DMS114 treated with DMSO at 0.1 percent for 48 hours (cell line): ENCODE measurements at regions not wholly inside any gene's neighbourhood (a gene's known extent, or its start where the extent isn't known, plus 50 kb on each side); places are given as distances from the start of the nearest gene placed in this dataset.

Source experiments
- DNase-seq: peaks from one replicate; lab custom pipeline; 2025; ENCODE audit not compliant: unreplicated experiment; lab: John Stamatoyannopoulos, UW

- DNase-seq = no peak
Observed at GRCh38 chr5:8606231-8606630, 737.3 kb downstream of the MTRR start.

- DNase-seq = no peak
Observed at GRCh38 chr5:8611067-8611466, 742.1 kb downstream of the MTRR start.

GRCh38 chr5:8613078-8613685, 744.2 kb downstream of the MTRR start:
- no peak for DNase-seq

- DNase-seq = no peak
Observed at GRCh38 chr5:8615142-8615858, 746.4 kb downstream of the MTRR start.

GRCh38 chr5:8628521-8628920, 759.6 kb downstream of the MTRR start:
- DNase-seq = no peak

GRCh38 chr5:8633259-8633658, 764.3 kb downstream of the MTRR start:
- DNase-seq = no peak

- no peak for DNase-seq
Observed at GRCh38 chr5:8633696-8634095, 764.7 kb downstream of the MTRR start.

GRCh38 chr5:8634219-8634618, 765.3 kb downstream of the MTRR start:
- DNase-seq = no peak

GRCh38 chr5:8641786-8642505, 773.0 kb downstream of the MTRR start:
- no peak for DNase-seq

GRCh38 chr5:8644377-8644776, 775.4 kb downstream of the MTRR start:
- no peak for DNase-seq

- DNase-seq = no peak
Observed at GRCh38 chr5:8647111-8647510, 778.2 kb downstream of the MTRR start.

GRCh38 chr5:8650186-8650585, 781.2 kb downstream of the MTRR start:
- no peak for DNase-seq

GRCh38 chr5:8660133-8660893, 791.4 kb downstream of the MTRR start:
- no peak for DNase-seq

- no peak for DNase-seq
Observed at GRCh38 chr5:8663374-8663773, 794.4 kb downstream of the MTRR start.

- DNase-seq = no peak
Observed at GRCh38 chr5:8675182-8675581, 806.2 kb downstream of the MTRR start.

GRCh38 chr5:8676695-8677094, 807.7 kb downstream of the MTRR start:
- no peak for DNase-seq

GRCh38 chr5:8682381-8682780, 813.4 kb downstream of the MTRR start:
- DNase-seq = no peak

GRCh38 chr5:8683496-8683895, 814.5 kb downstream of the MTRR start:
- DNase-seq = no peak

- DNase-seq = no peak
Observed at GRCh38 chr5:8685704-8686103, 816.8 kb downstream of the MTRR start.

- no peak for DNase-seq
Observed at GRCh38 chr5:8686707-8687106, 817.8 kb downstream of the MTRR start.

- no peak for DNase-seq
Observed at GRCh38 chr5:8689773-8690172, 820.8 kb downstream of the MTRR start.

- DNase-seq = no peak
Observed at GRCh38 chr5:8691221-8691620, 822.3 kb downstream of the MTRR start.
